Calu3 (cell line): ENCODE measurements at regions not wholly inside any gene's neighbourhood (a gene's known extent, or its start where the extent isn't known, plus 50 kb on each side); places are given as distances from the start of the nearest gene placed in this dataset.

Source experiments
- BruUV-seq: library from RNA; stranded (reverse); fragments of 400-500 nt; replicated peaks from 2 replicates; lab custom pipeline; 2021; lab: Mats Ljungman, UMichigan
- CTCF ChIA-PET: fragments of 300-600 bp; sonication (Branson Sonifier 250); formaldehyde crosslinking; loops from one replicate; lab custom pipeline; 2022; ENCODE audit warnings: antibody characterized with exemption; lab: Charles Lee
- DNase-seq: peaks from one replicate; pipeline ENCODE4 v3.0.0; 2022
- H3K27ac Mint-ChIP-seq: one replicate; pipeline ENCODE4 v1.8.0; 2022; ENCODE audit warnings: mixed read lengths; ENCODE audit not compliant: unreplicated experiment
- H3K27me3 Mint-ChIP-seq: one replicate; pipeline ENCODE4 v1.8.0; 2022; ENCODE audit warnings: mixed read lengths; ENCODE audit not compliant: unreplicated experiment
- H3K36me3 Mint-ChIP-seq: one replicate; pipeline ENCODE4 v1.8.0; 2022; ENCODE audit warnings: mild to moderate bottlenecking, moderate library complexity, mixed read lengths; ENCODE audit not compliant: insufficient read depth, unreplicated experiment
- H3K4me1 Mint-ChIP-seq: one replicate; pipeline ENCODE4 v1.8.0; 2022; ENCODE audit warnings: mild to moderate bottlenecking, low read depth, mixed read lengths; ENCODE audit not compliant: unreplicated experiment
- H3K4me3 Mint-ChIP-seq: one replicate; pipeline ENCODE4 v1.8.0; 2022; ENCODE audit warnings: mild to moderate bottlenecking, low read depth, moderate library complexity, mixed read lengths; ENCODE audit not compliant: unreplicated experiment
- H3K9me3 Mint-ChIP-seq: one replicate; pipeline ENCODE4 v1.8.0; 2022; ENCODE audit warnings: low read depth, mixed read lengths; ENCODE audit not compliant: unreplicated experiment
- intact Hi-C: fragments of 100-400 bp; cut with micrococcal nuclease; formaldehyde crosslinking; loops from one replicate; pipeline ENCODE4 v1.10.0; 2022; ENCODE audit not compliant: unreplicated experiment
- TF ChIP-seq, protein P1 (sequence below): fragments of 200-600 bp; IDR thresholded peaks from one replicate; pipeline ENCODE4 v1.8.0; 2022; ENCODE audit warnings: antibody characterized with exemption; ENCODE audit not compliant: unreplicated experiment

GRCh38 chr15:66981771-66982170, 83.6 kb upstream of the SMAD3 start:
- Mint-ChIP-seq H3K27me3 (peaks cover 48% of the 10 kb centered on the region), H3K36me3 (no peaks in the 10 kb centered on the region), H3K4me3 (no peak overlapping the region), H3K9me3 (peaks cover 7% of the 10 kb centered on the region), H3K4me1 (no peaks in the 10 kb centered on the region), H3K27ac (no peak overlapping the region)
- intact Hi-C loops: no loop called here
- CTCF ChIA-PET: no interaction called here
- BruUV-seq: no TSS peak
- TF ChIP-seq, protein P1, sequence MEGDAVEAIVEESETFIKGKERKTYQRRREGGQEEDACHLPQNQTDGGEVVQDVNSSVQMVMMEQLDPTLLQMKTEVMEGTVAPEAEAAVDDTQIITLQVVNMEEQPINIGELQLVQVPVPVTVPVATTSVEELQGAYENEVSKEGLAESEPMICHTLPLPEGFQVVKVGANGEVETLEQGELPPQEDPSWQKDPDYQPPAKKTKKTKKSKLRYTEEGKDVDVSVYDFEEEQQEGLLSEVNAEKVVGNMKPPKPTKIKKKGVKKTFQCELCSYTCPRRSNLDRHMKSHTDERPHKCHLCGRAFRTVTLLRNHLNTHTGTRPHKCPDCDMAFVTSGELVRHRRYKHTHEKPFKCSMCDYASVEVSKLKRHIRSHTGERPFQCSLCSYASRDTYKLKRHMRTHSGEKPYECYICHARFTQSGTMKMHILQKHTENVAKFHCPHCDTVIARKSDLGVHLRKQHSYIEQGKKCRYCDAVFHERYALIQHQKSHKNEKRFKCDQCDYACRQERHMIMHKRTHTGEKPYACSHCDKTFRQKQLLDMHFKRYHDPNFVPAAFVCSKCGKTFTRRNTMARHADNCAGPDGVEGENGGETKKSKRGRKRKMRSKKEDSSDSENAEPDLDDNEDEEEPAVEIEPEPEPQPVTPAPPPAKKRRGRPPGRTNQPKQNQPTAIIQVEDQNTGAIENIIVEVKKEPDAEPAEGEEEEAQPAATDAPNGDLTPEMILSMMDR: no peak
- DNase-seq: no peak

DNA sequence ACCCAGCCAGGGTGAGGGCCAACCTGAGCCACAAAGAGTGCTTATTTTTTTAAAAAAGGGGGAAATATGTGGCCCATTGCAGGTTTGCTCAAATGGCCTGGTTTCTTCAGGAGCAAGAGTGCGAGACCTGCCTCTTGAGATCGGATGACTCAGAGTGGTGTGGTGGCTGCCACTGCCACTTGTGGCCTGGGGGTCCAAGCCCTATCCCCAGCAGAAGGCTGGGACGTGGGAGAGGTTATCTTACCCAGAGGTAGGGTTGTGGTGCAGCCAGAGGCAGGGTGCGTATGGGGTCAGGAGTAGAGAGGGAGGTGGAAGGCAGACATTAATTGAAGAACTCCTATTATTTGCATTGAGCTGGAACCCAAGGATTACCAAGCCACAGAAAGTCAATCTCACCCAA, 83.2 kb upstream of the SMAD3 start:
- TF ChIP-seq, protein P1: no peak
- CTCF ChIA-PET: no interaction called here
- Mint-ChIP-seq H3K4me3 (no peak overlapping the region), H3K27me3 (peaks cover 45% of the 10 kb centered on the region), H3K27ac (no peak overlapping the region), H3K36me3 (no peaks in the 10 kb centered on the region), H3K4me1 (no peaks in the 10 kb centered on the region), H3K9me3 (peaks cover 7% of the 10 kb centered on the region)
- intact Hi-C loops: no loop called here
- BruUV-seq: no TSS peak
- no peak for DNase-seq

DNA sequence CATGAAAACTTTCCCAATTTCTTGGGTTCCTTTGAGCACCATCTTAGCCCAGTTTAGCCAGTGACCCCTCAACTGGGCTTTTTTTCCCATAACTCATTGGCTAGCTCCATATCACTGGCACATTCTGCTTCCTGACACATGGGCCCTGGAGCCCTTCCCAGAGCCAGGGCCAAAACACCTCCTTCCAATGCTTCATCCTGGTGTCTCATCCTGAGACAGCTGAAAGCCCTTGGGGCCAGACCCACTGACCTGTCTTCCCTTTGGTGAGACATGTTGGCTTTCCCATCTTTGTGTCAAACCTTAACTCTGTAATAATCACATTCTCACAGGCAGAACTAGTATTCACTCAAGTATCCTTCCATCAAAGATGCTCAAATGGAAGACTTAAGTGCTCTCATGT, 82.6 kb upstream of the SMAD3 start:
- no TSS peak for BruUV-seq
- Mint-ChIP-seq H3K9me3 (peaks cover 7% of the 10 kb centered on the region), H3K27me3 (peaks cover 45% of the 10 kb centered on the region), H3K4me3 (no peak overlapping the region), H3K27ac (no peak overlapping the region), H3K36me3 (no peaks in the 10 kb centered on the region), H3K4me1 (no peaks in the 10 kb centered on the region)
- no peak for DNase-seq
- TF ChIP-seq, protein P1: no peak
- intact Hi-C loops: no loop called here
- CTCF ChIA-PET: no interaction called here

GRCh38 chr15:66985653-66986052, 79.7 kb upstream of the SMAD3 start:
- Mint-ChIP-seq H3K36me3 (no peaks in the 10 kb centered on the region), H3K4me3 (no peak overlapping the region), H3K4me1 (no peaks in the 10 kb centered on the region), H3K27ac (no peak overlapping the region), H3K27me3 (peaks cover 45% of the 10 kb centered on the region), H3K9me3 (peaks cover 7% of the 10 kb centered on the region)
- no peak for DNase-seq
- BruUV-seq: no TSS peak
- CTCF ChIA-PET: no interaction called here
- intact Hi-C loops: no loop called here
- TF ChIP-seq, protein P1: no peak
